Urinary bladder (tissue), 3 donors: ENCODE measurements at regions not wholly inside any gene's neighbourhood (a gene's known extent, or its start where the extent isn't known, plus 50 kb on each side); places are given as distances from the start of the nearest gene placed in this dataset.

ENCODE experiments used
- DNase-seq: peaks from one replicate; pipeline ENCODE4 v3.0.0-alpha.2; 2015; ENCODE audit errors: extremely low spot score
- H3K27ac ChIP-seq: one replicate; pipeline ENCODE4 v1.5.1; 2013; ENCODE audit warnings: low read depth, mild to moderate bottlenecking, moderate library complexity
- H3K36me3 ChIP-seq: one replicate; pipeline ENCODE4 v1.6.1; 2013; ENCODE audit warnings: mild to moderate bottlenecking, moderate library complexity; ENCODE audit not compliant: insufficient read depth
- H3K4me1 ChIP-seq: one replicate; pipeline ENCODE4 v1.6.1; 2013; ENCODE audit warnings: mild to moderate bottlenecking, moderate library complexity; ENCODE audit not compliant: insufficient read depth
- H3K4me3 ChIP-seq: one replicate; pipeline ENCODE4 v1.5.1; 2013; ENCODE audit warnings: low read depth, low read length
- WGBS: extraction: QIAGEN DNeasy Blood & Tissue Kit; methylation state at CpG from one replicate; pipeline ENCODE4 v1.1.7; 2013; 5-methylcytosine and 5-hydroxymethylcytosine counted together
- donor health status: healthy with polysubstance abuse.
- donor health status: healthy.

GRCh38 chr20:11013801-11014200 lies 340.0 kb upstream of the JAG1 start:
- H3K27ac ChIP-seq = peak overlapping the region; percentile 18
- no peaks in the 10 kb centered on the region for H3K36me3 ChIP-seq
- no peak overlapping the region for H3K4me3 ChIP-seq
- H3K4me1 ChIP-seq = no peaks in the 10 kb centered on the region
- WGBS = 84% methylated on average over 1 of the region's 1 CpG
- no peak for DNase-seq

GRCh38 chr20:11015440-11015839 lies 341.6 kb upstream of the JAG1 start:
- H3K4me1 ChIP-seq = no peaks in the 10 kb centered on the region
- DNase-seq = no peak
- no peak overlapping the region for H3K27ac ChIP-seq
- WGBS = 84% methylated on average over 4 of the region's 4 CpGs
- H3K36me3 ChIP-seq = no peaks in the 10 kb centered on the region
- H3K4me3 ChIP-seq = no peak overlapping the region

DNA sequence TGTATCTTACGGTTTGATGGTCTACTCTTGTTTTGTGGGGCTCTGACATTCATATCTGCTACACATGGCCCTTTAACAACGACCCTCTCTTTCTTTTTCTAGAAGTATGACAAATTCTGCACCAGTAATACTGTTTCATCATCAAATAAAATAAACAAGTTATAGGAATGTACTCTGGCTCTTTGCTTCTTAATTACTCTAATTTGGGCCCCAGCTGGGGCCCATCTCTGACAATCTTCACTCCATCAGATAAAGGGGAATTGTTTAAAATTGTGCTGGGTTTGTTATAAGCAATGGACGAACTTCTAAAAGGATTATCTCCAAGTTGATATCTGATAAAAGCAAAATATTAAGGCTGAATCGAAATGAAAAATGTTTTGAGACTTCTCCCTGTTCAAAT lies 343.6 kb upstream of the JAG1 start:
- Histone ChIP-seq H3K4me1 (no peaks in the 10 kb centered on the region), H3K36me3 (no peaks in the 10 kb centered on the region), H3K4me3 (no peak overlapping the region), H3K27ac (peak overlapping the region; percentile 38)
- no peak for DNase-seq
- 46% methylated on average over 4 of the region's 4 CpGs for WGBS

DNA sequence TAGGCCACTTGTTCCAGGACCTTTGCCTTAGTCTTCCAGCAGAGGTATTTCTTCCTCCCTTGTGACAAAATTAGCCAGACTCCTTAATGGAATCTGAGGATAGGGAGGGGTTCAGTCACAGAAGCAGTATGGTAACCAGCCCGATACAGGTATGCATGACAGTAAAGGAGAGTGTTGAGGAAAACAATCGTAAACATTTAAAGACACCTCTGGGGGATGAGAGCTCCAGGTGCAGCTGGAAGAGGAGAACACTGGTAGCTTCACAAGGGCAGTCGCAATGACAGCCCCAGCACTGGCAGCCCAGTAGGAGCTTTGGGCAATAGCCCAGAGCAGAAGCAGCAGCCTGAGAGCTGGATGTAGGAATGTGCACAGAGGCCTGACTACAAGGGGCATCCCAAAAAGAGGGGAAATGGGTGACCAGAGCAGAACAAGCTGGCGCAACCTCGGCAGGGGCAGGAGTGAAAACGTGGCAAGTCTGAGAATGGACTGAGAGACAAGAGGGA lies 344.9 kb upstream of the JAG1 start:
- no peak for DNase-seq
- 93% methylated on average over 6 of the region's 6 CpGs for WGBS
- Histone ChIP-seq H3K4me3 (no peak overlapping the region), H3K4me1 (no peaks in the 10 kb centered on the region), H3K27ac (no peak overlapping the region), H3K36me3 (no peaks in the 10 kb centered on the region)

DNA sequence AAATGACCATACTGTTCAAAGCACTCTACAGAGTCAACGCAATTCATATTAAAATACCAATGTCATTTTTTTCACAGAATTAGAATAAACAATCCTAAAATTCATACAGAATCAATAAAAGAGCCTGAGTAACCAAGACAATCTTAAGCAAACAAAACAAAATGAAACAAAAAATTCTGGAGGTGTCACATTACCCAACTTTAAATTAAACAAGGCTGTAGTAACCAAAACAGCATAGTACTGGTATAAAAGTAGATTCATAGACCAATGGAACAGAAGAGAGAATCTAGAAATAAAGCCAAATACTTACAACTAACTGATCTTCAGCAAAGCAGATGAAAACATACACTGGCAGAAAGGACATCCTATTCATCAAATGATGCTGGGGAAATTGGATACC lies 346.9 kb upstream of the JAG1 start:
- H3K27ac ChIP-seq = no peak overlapping the region
- no peak overlapping the region for H3K4me3 ChIP-seq
- 78% methylated on average over 1 of the region's 1 CpG for WGBS
- H3K36me3 ChIP-seq = no peaks in the 10 kb centered on the region
- no peaks in the 10 kb centered on the region for H3K4me1 ChIP-seq
- no peak for DNase-seq

GRCh38 chr20:11027224-11027623 lies 353.4 kb upstream of the JAG1 start:
- WGBS = 77% methylated on average over 3 of the region's 3 CpGs
- no peak for DNase-seq
- H3K27ac ChIP-seq = no peak overlapping the region
- H3K36me3 ChIP-seq = no peaks in the 10 kb centered on the region
- no peak overlapping the region for H3K4me3 ChIP-seq
- H3K4me1 ChIP-seq = no peaks in the 10 kb centered on the region

GRCh38 chr20:11030351-11030750 lies 356.6 kb upstream of the JAG1 start:
- no peak overlapping the region for H3K4me3 ChIP-seq
- no peaks in the 10 kb centered on the region for H3K4me1 ChIP-seq
- H3K27ac ChIP-seq = no peak overlapping the region
- WGBS = 96% methylated on average over 2 of the region's 2 CpGs
- no peaks in the 10 kb centered on the region for H3K36me3 ChIP-seq
- DNase-seq = no peak

DNA sequence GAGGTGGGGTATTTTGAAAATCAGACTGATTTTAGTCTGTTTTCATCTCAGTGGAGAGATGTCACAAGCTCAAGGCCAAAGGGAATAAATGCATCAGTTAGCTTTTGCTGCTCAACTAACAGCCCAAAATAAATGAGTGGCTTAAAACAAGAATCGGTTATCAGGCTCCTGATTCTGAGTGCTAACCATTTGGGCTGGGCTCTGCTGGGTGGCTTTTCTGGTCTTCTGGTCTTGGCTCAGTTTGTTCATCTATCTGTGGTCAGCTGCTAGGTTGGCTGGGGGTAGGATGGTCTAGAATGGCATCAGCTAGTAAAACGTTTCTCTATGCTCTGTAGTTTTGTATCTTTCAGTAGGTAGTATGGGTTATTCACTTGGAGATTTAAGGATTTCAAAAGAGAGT lies 357.5 kb upstream of the JAG1 start:
- no peaks in the 10 kb centered on the region for H3K4me1 ChIP-seq
- 88% methylated on average over 2 of the region's 2 CpGs for WGBS
- no peak overlapping the region for H3K27ac ChIP-seq
- no peak for DNase-seq
- no peaks in the 10 kb centered on the region for H3K36me3 ChIP-seq
- H3K4me3 ChIP-seq = no peak overlapping the region

DNA sequence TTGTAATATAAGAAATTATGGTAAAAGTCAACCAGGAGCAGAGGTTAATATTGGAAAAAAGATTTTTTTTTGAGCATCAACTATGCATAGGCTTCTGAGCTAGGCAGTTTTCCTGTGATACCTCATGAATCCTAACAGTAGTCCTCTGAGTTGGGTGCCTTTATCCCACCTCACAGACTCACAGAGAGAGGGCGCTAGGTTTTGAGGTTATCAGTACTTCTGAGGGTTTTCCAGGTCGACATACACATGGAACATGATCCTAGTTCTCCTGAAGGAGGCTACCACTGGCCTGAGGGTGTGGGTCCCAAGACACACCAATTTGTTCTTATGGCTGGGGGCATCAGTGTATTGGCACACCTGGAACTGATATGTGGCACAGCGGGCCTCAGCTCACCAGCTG lies 358.8 kb upstream of the JAG1 start:
- no peak overlapping the region for H3K27ac ChIP-seq
- DNase-seq = no peak
- no peaks in the 10 kb centered on the region for H3K36me3 ChIP-seq
- 76% methylated on average over 3 of the region's 3 CpGs for WGBS
- H3K4me3 ChIP-seq = no peak overlapping the region
- no peaks in the 10 kb centered on the region for H3K4me1 ChIP-seq

GRCh38 chr20:11034025-11034424 lies 360.2 kb upstream of the JAG1 start:
- H3K4me3 ChIP-seq = no peak overlapping the region
- WGBS = 95% methylated on average over 3 of the region's 3 CpGs
- no peaks in the 10 kb centered on the region for H3K4me1 ChIP-seq
- H3K27ac ChIP-seq = no peak overlapping the region
- no peaks in the 10 kb centered on the region for H3K36me3 ChIP-seq
- no peak for DNase-seq

GRCh38 chr20:11035211-11035610 lies 361.4 kb upstream of the JAG1 start:
- 71% methylated on average over 3 of the region's 3 CpGs for WGBS

DNA sequence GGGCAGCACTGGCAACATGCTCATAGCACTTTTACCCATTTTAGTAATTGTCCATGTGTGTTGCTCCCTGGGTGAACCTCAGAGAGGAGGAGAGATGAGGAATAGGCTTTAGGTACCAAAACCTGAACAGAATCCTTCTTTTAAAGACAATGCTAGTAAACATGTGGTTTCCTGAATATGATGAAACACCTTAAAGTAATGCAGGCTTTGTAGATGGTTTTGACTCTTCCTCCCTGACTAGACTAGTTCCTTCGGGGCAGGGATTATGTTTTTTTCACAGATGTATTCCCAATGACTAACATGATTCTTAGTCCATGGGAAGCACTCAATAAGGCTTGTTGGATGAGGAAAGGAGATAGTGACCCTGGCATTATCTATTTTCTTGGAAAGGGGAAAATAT lies 367.6 kb upstream of the JAG1 start:
- Histone ChIP-seq H3K4me1 (no peaks in the 10 kb centered on the region), H3K27ac (no peak overlapping the region), H3K36me3 (no peaks in the 10 kb centered on the region), H3K4me3 (no peak overlapping the region)
- 87% methylated on average over 1 of the region's 1 CpG for WGBS
- no peak for DNase-seq

More at GRCh38 chr20:11035211-11035610, 361.4 kb upstream of the JAG1 start:
- no peak for DNase-seq
- H3K36me3 ChIP-seq = no peaks in the 10 kb centered on the region
- no peak overlapping the region for H3K4me3 ChIP-seq
- H3K4me1 ChIP-seq = no peaks in the 10 kb centered on the region
- H3K27ac ChIP-seq = no peak overlapping the region

DNA sequence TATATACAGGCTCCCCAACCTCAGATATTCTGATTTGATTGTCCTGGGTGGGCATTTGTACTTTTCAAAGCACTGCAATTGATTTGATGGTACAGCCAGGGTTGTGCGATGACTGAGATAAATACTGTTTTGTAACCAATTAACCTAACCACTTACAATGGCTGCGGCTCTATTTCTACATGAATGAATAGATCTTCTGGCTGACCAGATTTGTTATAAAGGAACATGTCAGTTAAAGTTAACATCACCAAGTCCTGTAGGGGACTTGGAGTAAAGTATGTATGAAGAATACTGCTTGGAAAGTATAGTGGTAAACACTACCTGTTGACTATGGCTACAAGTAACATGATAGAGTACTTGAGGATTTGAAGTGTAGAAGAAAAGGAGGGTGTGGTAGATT lies 369.2 kb upstream of the JAG1 start:
- no peaks in the 10 kb centered on the region for H3K36me3 ChIP-seq
- no peaks in the 10 kb centered on the region for H3K4me1 ChIP-seq
- no peak overlapping the region for H3K4me3 ChIP-seq
- DNase-seq = no peak
- 96% methylated on average over 2 of the region's 2 CpGs for WGBS
- H3K27ac ChIP-seq = no peak overlapping the region

DNA sequence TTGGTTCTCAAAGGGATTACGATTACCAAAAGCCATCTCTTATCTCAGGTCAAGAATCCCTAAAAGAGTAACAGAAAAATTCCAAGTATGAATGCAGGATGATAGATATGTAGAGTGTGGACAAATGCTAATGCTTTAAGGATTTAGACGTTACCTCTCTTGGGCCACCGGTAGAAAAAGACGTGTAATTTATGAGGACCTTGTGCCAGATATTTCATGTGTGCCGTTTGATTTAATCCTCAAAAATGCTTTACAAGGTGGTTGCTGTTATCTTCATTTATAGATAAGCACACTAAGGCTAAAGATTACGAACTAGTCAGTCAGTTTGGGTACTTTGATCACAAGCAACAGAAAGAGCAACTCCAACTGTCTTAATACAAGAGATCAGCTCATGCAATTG lies 370.8 kb upstream of the JAG1 start:
- H3K36me3 ChIP-seq = no peaks in the 10 kb centered on the region
- WGBS = 55% methylated on average over 6 of the region's 6 CpGs
- no peaks in the 10 kb centered on the region for H3K4me1 ChIP-seq
- no peak for DNase-seq
- H3K27ac ChIP-seq = no peak overlapping the region
- no peak overlapping the region for H3K4me3 ChIP-seq
